NCI-H2227 (cell line): ENCODE measurements at regions not wholly inside any gene's neighbourhood (a gene's known extent, or its start where the extent isn't known, plus 50 kb on each side); places are given as distances from the start of the nearest gene placed in this dataset.

Experiments
- DNase-seq: peaks from one replicate; lab custom pipeline; 2025; ENCODE audit not compliant: unreplicated experiment; lab: John Stamatoyannopoulos, UW

DNA sequence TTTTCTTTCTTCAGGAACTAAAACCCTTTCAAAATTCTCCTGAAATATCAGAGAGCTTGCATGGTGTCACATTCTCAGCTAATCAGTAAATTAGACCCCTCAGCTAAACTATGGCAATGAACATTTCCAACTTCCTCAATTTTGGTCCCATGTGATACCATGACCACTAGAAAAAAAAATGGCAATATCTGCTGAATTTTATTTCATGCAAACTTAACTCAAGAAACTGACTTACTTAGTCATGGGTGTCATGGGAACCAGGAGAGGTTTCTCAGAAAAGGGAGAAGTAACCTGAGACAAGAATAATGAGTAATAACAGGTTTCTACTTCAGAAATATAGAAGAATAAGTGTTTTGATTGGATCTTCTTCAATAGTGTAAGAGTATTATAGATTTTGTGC, 784.6 kb upstream of the ALCAM start:
- DNase-seq: no peak

DNA sequence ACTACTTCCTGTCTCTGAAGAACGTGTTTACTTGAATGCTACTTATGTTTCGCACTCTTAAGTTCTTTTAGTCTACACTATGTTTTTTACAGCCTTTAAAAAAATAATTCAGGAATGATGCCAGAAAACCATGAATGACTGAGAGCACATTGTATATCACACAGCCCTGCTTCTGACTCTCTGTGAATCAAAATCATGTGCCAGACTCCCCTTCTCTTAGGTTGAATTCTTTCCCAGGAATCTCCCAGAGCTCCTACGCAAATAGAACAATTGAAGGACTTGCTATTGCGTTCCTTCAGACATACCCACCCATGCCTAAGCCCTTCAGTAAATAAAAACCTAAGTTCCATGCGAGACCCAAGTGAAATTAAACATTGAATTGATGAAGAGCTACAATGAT, 782.0 kb upstream of the ALCAM start:
- no peak for DNase-seq

DNA sequence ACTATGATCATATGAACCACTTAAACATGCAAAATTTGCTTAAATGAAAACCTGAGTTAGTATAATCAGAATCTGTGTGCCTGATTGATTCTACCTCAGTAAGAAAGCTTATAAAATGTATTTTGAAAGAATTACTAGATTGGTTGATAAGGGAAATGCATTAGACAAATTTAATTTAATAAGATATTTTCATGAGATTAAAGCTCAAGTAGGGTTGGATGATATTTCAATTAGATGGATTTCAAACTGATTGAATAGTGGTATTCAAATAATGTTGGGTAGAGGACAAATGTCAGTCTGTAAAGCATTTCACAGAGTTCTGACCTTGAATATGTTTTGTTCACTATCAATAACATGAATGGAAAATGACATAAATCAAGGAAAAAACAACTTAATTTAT, 780.4 kb upstream of the ALCAM start:
- no peak for DNase-seq

DNA sequence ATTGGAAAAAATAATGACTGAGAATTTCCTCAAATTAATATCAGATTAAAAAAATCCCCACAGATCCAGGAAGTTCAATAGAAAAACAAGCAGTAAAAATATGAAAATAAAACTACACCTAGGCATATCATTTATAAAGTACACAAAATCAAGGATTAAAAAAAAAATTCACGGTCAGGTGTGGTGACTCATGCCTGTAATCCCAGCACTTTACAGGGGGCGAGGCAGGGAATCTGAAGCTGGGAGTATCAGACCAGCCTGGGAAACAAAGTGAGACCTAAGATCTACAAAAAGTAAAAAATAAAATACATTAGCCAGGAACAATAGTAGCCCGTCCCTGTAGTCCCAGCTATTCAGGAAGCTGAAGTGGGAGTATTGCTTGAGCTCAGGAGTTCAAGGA, 778.3 kb upstream of the ALCAM start:
- DNase-seq: no peak

DNA sequence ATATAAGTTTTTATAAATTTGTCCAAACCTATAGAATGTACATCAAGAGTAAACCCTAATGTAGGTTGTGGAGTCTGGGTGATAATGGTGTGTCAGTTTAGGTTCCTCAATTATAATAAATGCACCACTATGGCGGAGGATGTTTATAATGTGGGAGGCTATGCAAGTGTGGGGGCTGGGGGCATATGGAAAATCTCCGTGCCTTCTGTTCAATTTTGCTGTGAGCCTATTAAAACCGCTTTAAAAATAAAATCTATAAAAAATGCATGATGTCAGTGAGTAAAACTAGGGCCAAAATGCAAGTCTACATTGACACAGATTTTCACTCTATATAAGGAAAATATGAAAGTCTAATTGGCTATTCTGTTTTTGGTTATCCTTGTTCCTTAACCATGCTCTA, 774.9 kb upstream of the ALCAM start:
- DNase-seq: no peak

DNA sequence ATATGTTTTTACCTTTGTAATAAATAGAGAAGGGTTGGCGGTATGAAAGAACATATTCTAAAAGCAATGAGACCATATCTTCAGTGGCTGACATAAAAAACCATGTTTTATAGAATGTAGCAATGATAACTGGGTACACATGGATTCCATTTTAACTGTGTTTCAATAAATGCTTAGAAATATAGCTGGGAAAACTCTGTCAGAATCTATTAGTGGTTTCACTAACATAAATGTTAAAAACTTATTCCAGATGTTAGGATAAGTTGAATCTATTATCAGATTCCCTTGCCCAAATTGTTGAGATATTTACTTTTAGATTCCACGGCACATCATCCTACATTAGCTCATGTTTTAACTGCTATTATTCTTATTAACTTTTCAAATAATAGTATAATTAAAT, 772.2 kb upstream of the ALCAM start:
- no peak for DNase-seq

DNA sequence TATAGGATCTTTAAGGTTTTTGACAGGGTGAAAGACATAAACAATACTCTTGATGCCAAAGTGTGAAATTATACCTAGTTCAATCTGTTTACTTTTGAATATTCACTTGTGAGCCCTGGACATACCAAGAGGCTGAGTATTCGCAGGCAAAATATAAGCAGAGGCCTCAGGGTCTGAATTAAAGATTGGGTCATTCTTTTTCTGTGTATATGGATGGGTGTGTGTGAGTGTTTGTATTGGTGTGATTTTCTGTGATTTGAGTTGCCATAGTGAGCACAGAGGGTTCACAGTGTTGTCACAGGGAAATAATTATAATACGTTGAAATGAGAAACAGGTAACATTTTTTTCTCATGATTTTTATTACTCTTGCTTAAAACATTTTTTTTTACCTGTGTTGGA, 770.7 kb upstream of the ALCAM start:
- no peak for DNase-seq

DNA sequence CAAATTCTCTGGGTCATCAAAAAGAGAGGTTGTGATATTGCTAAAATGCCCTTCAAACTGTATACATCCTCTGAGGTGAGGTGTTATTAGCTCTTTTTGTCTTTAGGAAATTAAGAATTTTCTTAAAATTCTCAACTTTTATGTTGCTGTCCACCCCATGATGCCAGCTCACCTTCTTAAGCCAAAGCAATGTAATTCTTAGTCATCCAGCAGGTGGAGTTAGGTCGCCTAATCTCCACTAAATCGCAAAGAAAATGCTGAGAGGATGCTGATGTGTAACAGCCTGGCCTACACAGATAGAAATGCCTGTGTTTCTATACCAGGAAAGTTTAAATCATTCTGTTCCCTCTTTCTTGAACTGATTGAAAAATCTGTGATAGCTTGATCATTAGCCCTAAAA, 770.2 kb upstream of the ALCAM start:
- DNase-seq: no peak

DNA sequence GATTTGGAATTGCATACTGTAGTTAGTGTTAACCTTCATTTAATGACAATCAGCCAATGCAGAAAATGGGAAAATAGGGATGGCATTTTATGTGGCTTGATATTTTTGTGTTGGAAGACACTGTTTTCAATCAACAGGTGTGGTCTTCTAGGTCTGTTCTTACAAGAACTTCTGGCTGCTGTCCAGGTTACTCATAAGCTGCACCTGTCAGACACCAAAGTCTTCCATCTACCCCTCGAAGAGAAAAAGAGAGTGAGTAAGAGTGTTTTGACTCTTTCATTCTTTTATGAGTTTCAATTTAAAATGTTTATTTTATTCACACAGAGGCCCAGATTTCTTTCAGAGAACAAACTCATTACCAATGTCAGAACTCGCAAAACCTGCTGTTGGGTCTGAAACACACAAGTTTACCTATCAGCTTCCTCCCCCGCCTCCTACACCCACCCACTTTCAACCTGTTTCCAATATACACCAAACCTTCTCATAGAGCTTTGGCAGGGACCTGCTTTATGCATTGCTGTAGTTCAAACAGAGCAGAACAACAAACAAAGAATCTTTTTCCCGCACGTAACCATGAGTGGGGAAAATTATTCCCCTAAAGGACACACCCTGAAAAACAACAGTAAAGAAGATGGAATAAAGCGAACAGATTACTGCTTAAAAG, 767.7 kb upstream of the ALCAM start:
- DNase-seq: no peak

DNA sequence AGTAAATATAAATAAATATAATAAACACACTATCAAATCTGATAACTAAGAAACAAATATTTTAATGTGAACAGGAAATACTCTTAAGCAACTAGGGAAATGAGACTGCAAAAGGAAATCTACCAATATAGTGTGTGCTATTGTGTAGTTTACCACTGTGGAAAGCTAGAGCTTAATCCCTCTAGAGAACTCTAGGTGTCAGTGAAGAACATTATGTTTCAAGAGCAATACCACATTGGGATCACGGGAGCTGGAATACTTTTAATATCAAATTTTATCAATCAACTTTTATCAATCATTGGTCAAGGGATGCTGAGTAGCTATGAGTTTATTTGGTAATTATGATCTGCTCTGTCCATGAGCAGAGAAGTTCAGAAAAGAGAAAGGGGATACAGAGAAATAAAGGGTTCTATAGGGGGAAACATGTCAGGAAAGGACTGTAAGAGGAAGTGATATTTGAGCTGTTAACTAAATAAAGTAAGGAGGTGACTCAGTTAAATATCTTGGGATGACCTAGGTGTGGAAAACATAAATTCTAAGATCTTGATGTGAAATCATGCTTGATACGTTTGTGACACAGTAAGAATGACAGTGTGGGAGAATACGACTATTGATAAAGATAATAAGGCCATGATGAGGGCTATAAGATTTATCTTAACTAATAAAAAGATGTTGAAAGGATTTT, 762.2 kb upstream of the ALCAM start:
- no peak for DNase-seq

DNA sequence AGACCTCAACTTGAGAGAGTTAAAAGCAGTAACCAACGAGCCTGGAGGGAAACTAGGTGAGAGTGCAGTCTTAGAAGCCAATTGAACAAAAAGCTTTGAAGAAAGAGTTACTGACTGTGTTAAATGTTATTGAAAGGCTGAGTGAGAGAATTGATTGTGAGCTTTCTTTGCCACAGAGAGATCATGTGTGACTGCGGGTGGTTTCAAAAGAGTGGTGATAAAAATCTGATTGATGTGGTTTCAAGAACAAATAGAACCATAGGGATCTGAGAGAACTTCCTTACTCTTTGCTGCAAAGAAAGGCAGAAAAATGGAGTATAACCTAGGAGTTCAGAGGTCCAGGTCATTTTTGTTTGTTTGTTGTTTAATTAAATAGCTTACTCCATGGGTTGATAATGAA, 759.9 kb upstream of the ALCAM start:
- no peak for DNase-seq

DNA sequence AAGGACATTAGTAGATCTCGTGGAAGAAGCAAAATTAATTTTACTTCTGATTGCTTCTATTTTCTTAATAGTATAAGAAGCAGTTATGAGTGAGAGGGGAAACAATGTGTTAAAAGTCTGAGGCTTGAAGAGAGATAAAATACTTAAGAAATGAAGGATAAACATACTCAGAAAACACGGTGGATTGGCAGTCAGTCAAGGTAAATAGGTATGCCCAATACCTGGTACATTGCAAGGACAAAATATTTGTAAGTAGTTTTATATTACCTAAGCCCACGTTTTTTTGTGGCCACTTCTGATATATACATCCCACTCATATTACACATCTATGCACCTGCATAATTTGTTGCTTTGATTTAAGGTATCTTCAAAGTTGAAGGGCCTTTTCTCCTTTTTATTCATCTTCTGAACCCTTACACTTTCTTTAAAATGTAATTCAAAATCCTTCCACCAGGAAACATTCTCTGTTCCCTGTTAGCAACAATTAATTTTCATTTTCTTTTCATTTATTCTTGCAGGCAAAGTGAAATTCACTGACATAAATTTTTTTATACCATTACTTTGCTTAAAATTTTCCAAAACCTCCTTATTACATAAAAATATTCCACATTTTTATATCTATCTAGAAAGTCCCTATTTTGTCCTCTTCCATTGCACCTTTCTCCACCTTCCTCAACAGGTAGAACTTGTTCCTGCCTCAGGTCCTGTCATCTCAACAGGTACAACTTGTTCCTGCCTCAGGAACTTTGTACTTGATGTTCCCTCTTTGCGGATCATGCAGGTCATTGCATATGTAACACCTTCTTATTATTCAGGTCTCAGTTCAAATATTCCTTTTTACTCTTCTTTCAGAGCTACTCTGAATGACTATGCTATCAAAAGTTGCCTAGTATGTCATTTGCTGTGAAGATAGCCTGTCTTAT, 755.7 kb upstream of the ALCAM start:
- no peak for DNase-seq

DNA sequence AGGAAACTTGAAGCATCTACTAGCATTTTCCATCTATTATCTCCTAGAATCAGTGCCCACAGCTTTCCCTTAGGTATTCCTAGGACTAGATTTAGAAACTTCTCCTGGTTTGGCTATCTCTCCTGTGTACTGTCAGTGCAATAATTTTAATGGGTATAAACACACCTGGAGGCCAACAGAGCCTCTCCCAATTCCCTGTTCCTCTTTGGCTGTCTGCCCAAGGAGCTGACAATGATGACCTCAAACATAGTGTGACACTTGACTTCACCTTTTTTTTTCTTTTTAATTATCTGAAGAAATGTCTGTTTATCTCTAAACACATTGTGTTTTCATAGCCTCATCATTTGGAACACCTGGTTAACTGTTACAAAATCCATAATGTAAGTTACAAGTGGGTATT, 754.5 kb upstream of the ALCAM start:
- no peak for DNase-seq

DNA sequence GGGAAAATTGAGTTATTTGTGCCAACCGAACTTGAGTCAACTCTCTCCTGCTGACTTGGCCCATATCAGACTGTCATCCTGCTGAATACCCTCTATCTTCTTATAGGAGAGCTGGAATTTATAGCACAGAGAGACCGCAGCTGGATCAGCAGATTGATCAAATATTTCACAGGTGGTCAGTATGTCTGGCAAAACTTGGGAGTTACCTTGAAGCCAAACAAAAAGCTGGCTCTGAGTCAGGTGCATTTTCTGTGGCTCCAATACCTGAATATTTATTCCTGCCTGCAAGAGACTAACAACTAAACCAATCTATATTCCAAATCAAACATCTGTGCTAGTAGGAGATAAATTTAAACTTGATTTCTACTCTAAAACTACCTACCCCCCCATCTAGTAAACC, 752.1 kb upstream of the ALCAM start:
- no peak for DNase-seq

DNA sequence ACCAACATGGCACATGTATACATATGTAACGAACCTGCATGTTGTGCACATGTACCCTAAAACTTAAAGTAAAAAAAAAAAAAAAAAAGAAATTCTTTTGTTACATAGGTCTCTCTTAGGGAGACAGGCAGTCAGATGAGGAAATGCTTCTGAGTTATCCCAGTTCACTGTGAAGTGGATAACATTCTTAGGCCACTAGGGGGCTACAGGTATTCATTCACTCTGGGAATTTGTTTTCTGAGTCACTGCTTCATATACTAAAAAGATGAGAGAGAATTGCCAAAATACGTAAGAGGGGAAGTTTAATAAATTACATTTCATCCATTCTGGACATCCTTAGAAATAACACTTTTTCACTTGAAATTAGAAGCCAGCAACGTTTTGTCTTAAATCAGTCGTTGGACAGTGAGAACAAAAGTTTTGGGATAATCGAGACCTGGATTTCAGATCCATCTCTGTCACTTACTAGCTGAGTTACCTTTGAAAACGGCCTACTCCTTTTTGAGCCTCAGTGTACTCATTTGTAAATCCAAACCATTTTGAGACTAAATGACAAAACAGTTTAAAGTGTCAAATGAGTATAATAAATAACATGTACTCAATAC, 738.4 kb upstream of the ALCAM start:
- DNase-seq: no peak

DNA sequence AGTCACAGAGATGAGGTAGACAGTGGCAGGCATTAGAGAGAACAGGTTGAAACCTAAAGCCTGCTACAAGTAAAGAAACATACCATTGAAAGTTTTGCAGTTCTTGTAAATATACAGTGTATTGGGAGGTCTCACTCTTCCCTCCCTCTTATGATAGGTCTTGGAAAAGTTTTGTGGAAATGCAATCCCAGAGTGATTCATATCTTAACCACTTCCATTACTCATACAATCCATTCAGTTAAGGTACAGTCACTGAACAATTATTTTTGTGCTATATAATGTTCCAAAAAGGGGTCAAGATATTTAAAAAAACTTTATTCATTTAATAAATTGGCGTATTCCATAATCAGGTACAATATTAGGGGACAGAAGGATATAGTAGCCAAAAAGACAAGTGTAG, 737.7 kb upstream of the ALCAM start:
- DNase-seq: no peak

DNA sequence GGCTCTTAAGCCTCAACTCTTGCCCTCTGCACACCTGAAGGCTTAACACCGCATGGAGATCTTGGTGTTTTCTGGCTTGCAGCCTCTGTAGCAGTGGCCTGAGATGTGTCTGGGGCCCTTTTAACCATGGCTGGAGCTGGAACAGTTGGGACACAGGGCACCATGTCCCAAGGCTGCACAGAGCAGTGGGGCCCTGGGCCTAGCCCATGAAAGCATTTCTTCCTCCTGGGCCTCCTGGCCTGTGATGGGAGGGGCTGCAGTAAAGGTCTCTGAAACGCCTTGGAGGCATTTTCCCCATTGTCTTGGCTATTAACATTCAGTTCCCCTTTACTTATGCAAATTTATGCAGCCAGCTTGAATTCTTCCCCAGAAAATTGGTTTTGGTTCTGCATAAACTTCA, 735.5 kb upstream of the ALCAM start:
- DNase-seq: no peak

DNA sequence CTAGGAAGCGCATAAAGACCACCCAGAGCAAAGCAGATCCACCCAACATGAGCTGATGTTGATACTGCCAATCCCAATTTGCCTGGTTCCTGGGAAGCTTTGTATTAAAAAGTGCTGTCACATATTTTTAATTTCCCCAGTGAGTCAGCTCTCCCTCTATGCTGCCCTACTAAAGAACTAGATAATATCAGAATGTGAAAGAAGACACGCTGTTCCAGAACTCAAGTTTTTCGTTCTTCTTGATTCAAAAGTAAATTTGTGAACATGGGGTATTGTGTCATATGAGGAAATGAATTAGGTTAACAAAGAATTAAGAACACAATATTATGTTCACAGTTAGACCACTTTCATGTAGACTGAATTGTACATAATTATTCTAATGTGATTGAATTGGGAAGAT, 734.2 kb upstream of the ALCAM start:
- DNase-seq: no peak

DNA sequence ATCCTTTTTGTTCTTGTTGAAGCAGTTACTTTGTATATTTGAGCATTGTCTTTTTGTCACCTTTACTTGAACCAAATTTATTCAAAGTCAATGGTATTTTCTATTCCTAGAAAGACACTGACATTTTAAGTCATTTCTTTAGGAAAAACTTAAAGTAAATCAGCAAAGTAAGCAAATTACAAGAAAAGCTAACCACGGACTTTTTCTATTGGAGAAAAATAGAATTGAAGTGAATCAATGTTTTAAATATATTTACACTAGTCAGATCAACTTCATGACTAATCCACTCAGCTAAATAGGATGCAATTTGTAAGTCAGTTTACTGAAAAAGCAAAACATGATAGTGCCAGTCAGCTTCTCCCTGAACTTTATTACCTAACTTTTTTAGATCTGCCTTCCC, 733.8 kb upstream of the ALCAM start:
- DNase-seq: no peak

DNA sequence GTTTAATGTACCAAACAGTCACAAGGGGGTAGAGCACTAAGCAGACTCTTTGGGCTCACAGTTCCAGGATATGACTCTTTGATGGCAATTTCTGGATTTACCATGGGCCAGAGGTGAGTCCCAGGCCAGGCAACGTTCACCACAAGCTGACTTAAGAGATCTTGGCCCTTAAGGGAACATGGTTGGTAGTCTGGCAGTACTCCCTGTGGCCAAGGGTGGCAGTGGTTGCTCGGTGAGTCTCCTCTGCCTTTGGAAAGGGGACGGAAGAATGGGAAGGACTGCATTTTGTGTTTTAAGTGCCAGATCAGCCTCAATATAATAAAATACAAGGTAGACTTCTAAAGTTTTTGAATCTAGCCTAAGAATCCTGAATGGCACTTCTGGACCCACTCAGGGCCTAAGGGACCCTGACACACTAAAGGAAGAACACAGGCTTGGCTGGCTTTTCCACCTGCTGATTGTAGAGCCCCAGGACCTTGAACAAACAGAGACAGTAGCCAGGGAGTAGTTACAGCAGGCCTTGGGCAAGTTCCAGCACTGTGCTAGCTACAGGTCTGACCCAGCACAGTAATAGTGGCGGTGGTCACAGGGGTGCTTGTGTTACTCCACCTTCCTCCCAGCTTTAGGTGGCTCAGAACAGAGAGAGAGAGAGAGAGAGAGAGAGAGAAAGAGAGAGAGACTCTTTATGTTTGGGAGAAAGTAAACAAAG, 730.7 kb upstream of the ALCAM start:
- DNase-seq: no peak

DNA sequence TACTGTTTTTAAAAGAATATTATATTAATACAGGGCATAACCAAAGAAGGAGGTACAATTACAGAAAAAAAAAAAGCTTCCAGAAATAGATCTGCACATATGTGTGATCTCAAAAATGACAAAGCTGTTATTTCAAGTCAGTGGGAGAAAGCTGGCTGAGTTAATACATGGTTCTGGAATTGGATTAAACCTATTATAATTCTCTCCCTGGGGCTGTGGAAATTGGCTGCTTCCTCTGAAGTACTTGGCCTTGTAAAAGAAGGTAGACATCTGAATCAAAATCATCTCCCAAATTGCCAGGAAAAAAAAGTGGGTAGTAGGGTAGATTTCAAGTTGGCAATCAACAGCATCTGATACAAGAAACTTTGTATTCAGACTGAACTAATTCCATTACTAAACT, 723.9 kb upstream of the ALCAM start:
- no peak for DNase-seq
